GM21576 (cell line): ENCODE measurements at regions not wholly inside any gene's neighbourhood (a gene's known extent, or its start where the extent isn't known, plus 50 kb on each side); places are given as distances from the start of the nearest gene placed in this dataset.

ENCODE experiments used
- ATAC-seq: cut with Tn5 transposase; IDR thresholded peaks from one replicate; pipeline ENCODE4 v1.9.1; 2021; ENCODE audit warnings: mild to moderate bottlenecking, moderate library complexity; ENCODE audit not compliant: unreplicated experiment

- no peak for ATAC-seq
Measured at GRCh38 chr11:127281534-127281933, 281.0 kb upstream of the KIRREL3 start.

- no peak for ATAC-seq
Measured at GRCh38 chr11:127275774-127276173, 275.2 kb upstream of the KIRREL3 start.

DNA sequence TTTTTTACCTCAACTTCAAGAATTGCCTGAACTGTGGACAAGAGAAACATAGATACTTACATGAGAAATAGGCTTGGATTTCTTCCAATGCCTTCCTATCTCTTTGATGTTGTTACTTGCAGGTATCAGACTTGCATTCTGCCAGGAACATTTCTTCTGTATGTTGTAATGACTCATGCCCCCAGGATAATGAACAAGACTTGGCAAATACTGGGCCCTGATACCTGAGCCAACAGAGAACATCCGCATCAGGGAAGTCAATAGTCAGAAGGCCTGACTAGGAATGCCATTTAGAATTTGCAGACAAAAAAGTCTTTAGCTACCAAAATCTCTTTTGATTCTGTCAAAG, 273.7 kb upstream of the KIRREL3 start:
- no peak for ATAC-seq

DNA sequence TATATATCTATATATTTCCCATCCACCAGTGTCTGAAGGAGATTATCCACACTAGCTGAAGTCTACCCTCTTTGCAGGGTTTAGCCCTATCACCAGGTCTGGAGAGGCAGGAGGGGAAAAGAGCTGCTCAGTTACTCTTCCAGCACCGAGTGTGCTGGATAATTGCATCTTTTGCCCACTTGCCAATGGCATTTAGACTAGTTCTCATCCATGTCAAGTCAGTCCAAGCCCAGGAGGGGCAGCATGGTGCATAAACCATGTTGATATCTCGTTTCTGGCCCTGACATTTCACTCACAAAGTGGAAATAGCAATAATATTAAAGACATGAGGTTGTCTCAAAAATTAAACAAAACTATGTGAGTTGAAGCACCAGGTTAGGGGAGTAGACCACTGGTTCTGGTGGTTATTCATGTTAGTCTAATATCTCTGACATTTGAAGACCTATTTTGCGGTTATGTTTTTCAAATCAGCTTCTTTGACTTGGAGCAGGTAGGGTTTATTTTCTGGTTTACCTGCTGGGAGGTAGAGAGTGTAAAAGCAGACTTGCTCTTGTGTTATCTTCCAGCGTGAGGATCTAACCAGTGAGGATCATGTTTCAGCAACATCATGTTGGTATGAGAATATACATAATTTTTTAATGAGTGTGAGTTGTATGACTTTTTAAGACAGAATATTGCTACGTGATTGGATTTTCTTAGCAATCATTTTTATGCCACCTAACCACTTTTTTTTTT, 273.2 kb upstream of the KIRREL3 start:
- ATAC-seq = no peak

DNA sequence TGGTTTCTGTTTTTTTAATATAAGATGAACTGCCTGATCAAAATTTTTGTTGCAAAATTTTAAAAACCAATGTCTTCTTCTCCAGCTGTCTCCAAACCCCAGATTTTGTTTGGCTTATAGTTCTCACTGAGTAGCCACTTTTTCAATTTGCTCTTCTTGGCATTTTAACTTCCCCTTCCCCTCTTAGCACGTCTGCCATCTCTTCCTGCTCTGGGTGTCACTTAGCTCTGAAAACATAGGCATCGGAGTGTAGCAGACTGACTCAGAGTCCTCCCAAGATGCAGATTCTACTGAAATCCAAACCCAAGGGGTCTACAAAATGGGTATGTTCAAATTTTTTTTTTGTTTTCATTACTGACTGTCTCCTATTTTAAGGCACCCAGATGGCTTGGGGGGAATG, 270.3 kb upstream of the KIRREL3 start:
- ATAC-seq = no peak

DNA sequence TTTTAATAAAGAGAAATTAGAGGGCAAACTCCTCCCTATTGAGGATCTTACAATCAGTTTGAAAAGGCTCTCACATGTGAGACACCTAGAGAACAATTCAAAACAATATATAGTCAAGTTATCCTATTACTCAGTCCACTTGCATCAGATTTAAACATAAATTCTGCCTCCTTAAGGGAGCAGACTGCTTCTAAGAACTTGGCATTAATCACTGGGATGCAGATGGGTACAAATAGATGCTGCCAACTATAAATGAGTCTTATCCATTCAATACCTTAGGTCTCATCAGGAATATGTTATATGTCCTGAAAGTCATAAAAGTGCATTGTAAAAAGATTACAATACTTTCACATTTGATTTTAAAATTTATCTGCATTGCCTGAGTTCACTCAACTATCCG, 269.3 kb upstream of the KIRREL3 start:
- ATAC-seq = no peak

DNA sequence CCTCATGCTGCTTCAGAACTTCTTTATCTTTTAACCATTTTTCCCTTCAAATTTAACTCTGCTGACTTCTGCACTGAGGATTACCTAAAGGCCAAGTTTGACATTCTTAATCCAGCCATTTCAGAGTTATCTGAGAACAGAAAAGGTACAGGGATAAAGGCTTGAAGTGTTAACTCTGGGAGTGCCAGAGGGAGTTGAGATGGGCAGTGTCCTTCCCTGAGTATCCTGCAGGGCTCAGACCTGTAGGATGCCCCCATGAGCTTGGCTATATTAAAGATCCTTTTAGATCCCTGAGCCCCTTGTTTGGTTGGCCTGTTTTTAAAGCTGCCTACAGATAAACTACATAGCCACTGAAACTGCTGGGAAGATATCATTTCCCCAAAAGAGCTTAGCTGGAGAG, 268.4 kb upstream of the KIRREL3 start:
- ATAC-seq = no peak

DNA sequence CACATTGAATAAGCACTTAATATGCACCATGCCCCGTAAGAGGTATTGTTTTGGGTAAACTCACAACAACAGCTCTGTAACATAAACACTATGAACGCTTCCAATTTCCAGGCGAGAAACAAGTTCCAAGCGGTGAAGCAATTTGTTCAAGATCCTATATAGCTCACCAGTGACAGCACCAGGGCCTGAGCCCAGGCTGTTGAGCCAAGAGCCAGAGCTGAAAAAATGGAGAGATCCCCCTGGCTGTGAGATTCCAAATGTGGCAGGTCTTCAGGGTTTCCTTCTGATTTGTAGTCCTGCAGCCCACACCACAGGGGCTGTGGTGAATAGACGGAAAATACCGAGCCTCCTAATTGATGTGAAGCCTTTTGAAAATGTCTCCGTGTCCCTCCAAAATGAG, 268.0 kb upstream of the KIRREL3 start:
- ATAC-seq = no peak

DNA sequence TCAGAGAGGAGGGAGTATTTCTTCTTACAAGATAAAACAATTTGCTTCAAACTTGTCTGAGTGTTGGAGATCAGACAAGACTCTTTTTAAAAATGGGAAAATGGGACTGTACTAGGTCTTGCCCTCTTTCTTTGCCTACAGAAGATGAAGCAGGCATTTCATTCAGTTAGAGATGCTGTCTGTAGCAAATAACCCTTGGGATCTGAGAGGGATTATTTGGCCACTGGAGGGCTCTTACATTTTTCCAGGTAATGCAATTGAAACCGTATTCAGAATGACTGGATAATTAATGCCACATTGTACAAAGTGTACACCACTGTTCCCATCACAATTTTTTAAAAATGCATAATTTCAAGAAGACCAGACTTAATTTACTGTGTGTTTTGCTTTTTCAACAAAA, 258.5 kb upstream of the KIRREL3 start:
- no peak for ATAC-seq

GRCh38 chr11:127255209-127255608, 254.6 kb upstream of the KIRREL3 start:
- ATAC-seq = no peak

- ATAC-seq = peak; percentile 73
Measured at GRCh38 chr11:127252321-127252720, 251.8 kb upstream of the KIRREL3 start.

DNA sequence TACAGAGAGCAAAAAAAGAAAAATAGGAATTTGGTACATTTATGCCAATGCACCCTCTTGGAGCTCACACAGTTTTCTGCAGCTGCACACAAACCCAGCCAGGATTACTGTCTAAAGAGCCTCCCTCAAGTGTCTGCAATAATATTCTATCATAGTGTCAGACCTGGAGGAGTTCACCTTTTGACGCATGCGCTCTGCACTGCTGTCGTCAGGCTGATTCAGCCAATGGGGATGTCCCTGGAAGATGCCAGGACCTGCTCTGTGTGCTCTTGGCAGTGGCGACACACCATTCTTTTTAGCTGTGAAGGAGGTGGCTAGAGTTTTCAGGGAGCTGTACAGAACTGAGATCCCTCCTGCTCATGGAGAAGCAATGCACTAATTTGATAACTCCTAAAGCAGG, 249.0 kb upstream of the KIRREL3 start:
- no peak for ATAC-seq

DNA sequence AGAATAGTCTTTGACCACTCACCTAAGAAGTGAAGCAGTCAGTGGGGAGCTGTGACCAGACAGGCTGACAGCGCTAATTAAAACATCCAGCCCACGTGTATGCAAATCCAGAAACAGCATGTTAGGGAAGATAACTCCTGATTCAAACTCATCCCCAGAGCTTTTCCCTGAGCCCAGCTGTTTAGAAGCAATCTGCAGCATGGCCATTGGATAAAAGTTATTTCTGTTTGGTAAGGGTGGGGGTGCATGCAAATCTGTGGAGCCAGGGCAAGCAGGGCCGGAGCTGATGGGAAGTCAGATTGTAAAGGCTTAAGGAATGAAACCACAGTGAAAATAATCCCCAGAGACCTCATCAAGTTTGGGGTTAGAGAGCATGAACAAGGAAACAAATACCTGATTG, 247.9 kb upstream of the KIRREL3 start:
- no peak for ATAC-seq

- no peak for ATAC-seq
Measured at GRCh38 chr11:127247261-127247851, 246.8 kb upstream of the KIRREL3 start.

GRCh38 chr11:127242676-127243075, 242.1 kb upstream of the KIRREL3 start:
- ATAC-seq = no peak

- no peak for ATAC-seq
Measured at GRCh38 chr11:127238321-127238720, 237.8 kb upstream of the KIRREL3 start.

GRCh38 chr11:127236776-127237175, 236.2 kb upstream of the KIRREL3 start:
- no peak for ATAC-seq

DNA sequence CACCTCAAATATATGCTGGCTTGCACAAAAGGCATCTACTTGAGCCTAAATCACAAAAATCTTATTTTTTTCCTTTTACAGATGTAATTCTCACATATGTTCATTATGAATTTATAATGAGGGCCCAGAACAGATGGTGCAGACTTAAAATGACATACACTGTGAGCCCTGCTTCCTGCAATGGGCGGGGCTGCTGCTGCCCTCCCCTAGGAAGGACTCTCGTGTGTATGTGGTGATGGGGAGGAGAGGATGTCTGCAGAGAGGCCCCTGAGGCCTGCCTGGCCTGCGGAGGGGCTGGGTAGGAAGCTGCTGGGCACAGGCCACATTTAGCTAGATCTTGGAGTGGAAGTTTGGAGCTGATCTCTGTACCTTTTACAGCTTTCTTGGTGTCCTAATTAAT, 233.4 kb upstream of the KIRREL3 start:
- no peak for ATAC-seq

DNA sequence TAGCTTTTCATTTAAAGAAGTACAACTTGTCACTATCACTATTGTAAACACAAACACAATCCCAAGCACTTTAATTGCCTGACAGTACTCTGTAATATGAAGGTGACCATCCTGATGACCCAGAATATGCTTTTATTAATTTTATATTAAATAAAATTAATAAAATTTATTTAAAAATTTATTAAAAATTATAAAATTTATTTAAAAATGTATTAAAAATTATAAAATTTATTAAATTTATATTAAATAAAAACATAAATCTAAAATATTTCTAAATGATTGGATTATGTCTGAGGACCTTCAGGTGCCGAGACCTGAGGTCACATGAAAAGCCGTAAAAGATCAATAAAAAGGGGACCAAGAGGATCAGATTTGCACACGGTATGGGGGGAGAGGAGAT, 229.8 kb upstream of the KIRREL3 start:
- ATAC-seq = no peak

GRCh38 chr11:127226949-127227348, 226.4 kb upstream of the KIRREL3 start:
- ATAC-seq = no peak

GRCh38 chr11:127226380-127226779, 225.8 kb upstream of the KIRREL3 start:
- no peak for ATAC-seq

- ATAC-seq = no peak
Measured at GRCh38 chr11:127225619-127226018, 225.0 kb upstream of the KIRREL3 start.

- no peak for ATAC-seq
Measured at GRCh38 chr11:127224276-127224675, 223.7 kb upstream of the KIRREL3 start.
